ENCODE measurements at regions not wholly inside any gene's neighbourhood (a gene's known extent, or its start where the extent isn't known, plus 50 kb on each side); places are given as distances from the start of the nearest gene placed in this dataset.
"Not testable (repeated sequence)": the region's sequence is repeated elsewhere in the genome, so short reads cannot be mapped to it uniquely, and the experiment has no call there.

- Histone ChIP-seq H3K27ac (no peak overlapping the region), H3K9ac (no peak overlapping the region)
Observed at GRCh38 chr6:163750431-163751031, 336.0 kb downstream of the QKI start.

GRCh38 chr6:163748886-163749285, 334.4 kb downstream of the QKI start:
- Histone ChIP-seq H4K20me1 (no peaks in the 10 kb centered on the region), H3K36me3 (no peaks in the 10 kb centered on the region), H3K4me3 (no peak overlapping the region), H3K27me3 (peaks cover 14 to 29% (median 18%) of the 10 kb centered on the region in 11 experiments; a peak in 19 of 22 replicates), H3K9ac (no peak overlapping the region), H3K9me3 (replicated peaks in 1 of 11) (peaks cover 16 to 31% (median 21%) of the 10 kb centered on the region in 11 experiments; a peak in 21 of 22 replicates), H3K4me2 (no peak overlapping the region), H3K4me1 (peaks cover 9 to 16% (median 13%) of the 10 kb centered on the region in 10 experiments; a peak in 19 of 20 replicates), H3K27ac (no peak overlapping the region)
- TF ChIP-seq Cebpa-rat (IDR thresholded peaks at IDR 0.05): no peak

More at GRCh38 chr6:163750431-163751031, 336.0 kb downstream of the QKI start:
- H4K20me1 ChIP-seq: no peaks in the 10 kb centered on the region
- peaks cover 16 to 26% (median 21%) of the 10 kb centered on the region in 10 experiments for H3K4me1 ChIP-seq
- H3K36me3 ChIP-seq: no peaks in the 10 kb centered on the region
- no peak overlapping the region for H3K4me3 ChIP-seq
- TF ChIP-seq Cebpa-rat (IDR thresholded peaks at IDR 0.05): no peak
- peak overlapping the region; percentile 34 to 71 (median 47) for H3K4me2 ChIP-seq
- peaks cover 14 to 29% (median 18%) of the 10 kb centered on the region in 11 experiments; a peak in 19 of 22 replicates for H3K27me3 ChIP-seq
- peaks cover 18 to 36% (median 24%) of the 10 kb centered on the region in 11 experiments; a peak in 21 of 22 replicates for H3K9me3 ChIP-seq (replicated peaks in 1 of 11)

GRCh38 chr6:163748036-163748435, 333.5 kb downstream of the QKI start:
- no peak overlapping the region for H3K4me2 ChIP-seq
- no peak overlapping the region for H3K4me3 ChIP-seq
- no peak overlapping the region for H3K9ac ChIP-seq
- H3K27me3 ChIP-seq: peaks cover 14 to 29% (median 18%) of the 10 kb centered on the region in 11 experiments; a peak in 19 of 22 replicates
- no peak overlapping the region for H3K27ac ChIP-seq
- H3K4me1 ChIP-seq: peaks cover 9 to 16% (median 13%) of the 10 kb centered on the region in 10 experiments; a peak in 19 of 20 replicates
- peaks cover 7 to 22% (median 13%) of the 10 kb centered on the region in 11 experiments; a peak in 19 of 22 replicates for H3K9me3 ChIP-seq (replicated peaks in 1 of 11)
- no peaks in the 10 kb centered on the region for H3K36me3 ChIP-seq
- TF ChIP-seq Cebpa-rat (IDR thresholded peaks at IDR 0.05): no peak
- H4K20me1 ChIP-seq: no peaks in the 10 kb centered on the region

GRCh38 chr6:163747058-163747457, 332.5 kb downstream of the QKI start:
- not testable (repeated sequence) for H4K20me1 ChIP-seq, H3K4me2 ChIP-seq, H3K27ac ChIP-seq, H3K36me3 ChIP-seq, H3K9ac ChIP-seq, H3K4me3 ChIP-seq
- peaks cover 14 to 30% (median 18%) of the 10 kb centered on the region in 11 experiments; a peak in 19 of 22 replicates for H3K27me3 ChIP-seq
- peaks cover 14 to 22% (median 16%) of the 10 kb centered on the region in 10 experiments for H3K4me1 ChIP-seq
- H3K9me3 ChIP-seq (replicated peaks in 1 of 11): peaks cover 7 to 14% (median 12%) of the 10 kb centered on the region in 11 experiments; a peak in 17 of 22 replicates

GRCh38 chr6:163745536-163746400, 331.2 kb downstream of the QKI start:
- Histone ChIP-seq H3K4me1 (peaks cover 6 to 24% (median 20%) of the 10 kb centered on the region in 10 experiments), H3K9ac (no peak overlapping the region), H3K4me3 (no peak overlapping the region), H4K20me1 (0 out of 22 replicates have a peak, but pooled peaks cover 0 to 6% (median 0%) of the 10 kb centered on the region in 11 experiments), H3K36me3 (no peaks in the 10 kb centered on the region), H3K4me2 (no peak overlapping the region), H3K9me3 (replicated peaks in 1 of 11) (peaks cover 7 to 14% (median 12%) of the 10 kb centered on the region in 11 experiments; a peak in 17 of 22 replicates), H3K27ac (no peak overlapping the region), H3K27me3 (peaks cover 7 to 24% (median 9%) of the 10 kb centered on the region in 11 experiments; a peak in 18 of 22 replicates)
- no peak for TF ChIP-seq Cebpa-rat (IDR thresholded peaks at IDR 0.05)

- TF ChIP-seq Cebpa-rat (IDR thresholded peaks at IDR 0.05): no peak
Observed at GRCh38 chr6:163744256-163744925, 329.9 kb downstream of the QKI start.

GRCh38 chr6:163743796-163744195, 329.3 kb downstream of the QKI start:
- H3K27ac ChIP-seq: no peak overlapping the region
- no peaks in the 10 kb centered on the region for H3K36me3 ChIP-seq
- 0 out of 22 replicates have a peak, but pooled peaks cover 0 to 6% (median 0%) of the 10 kb centered on the region in 11 experiments for H4K20me1 ChIP-seq
- no peak overlapping the region for H3K4me2 ChIP-seq
- peaks cover 8 to 19% (median 15%) of the 10 kb centered on the region in 10 experiments for H3K4me1 ChIP-seq
- peaks cover 0 to 15% (median 6%) of the 10 kb centered on the region in 11 experiments; a peak in 7 of 22 replicates for H3K27me3 ChIP-seq
- no peak overlapping the region for H3K9ac ChIP-seq
- H3K4me3 ChIP-seq: no peak overlapping the region
- no peak for TF ChIP-seq Cebpa-rat (IDR thresholded peaks at IDR 0.05)
- peaks cover 7 to 14% (median 12%) of the 10 kb centered on the region in 11 experiments; a peak in 17 of 22 replicates for H3K9me3 ChIP-seq (replicated peaks in 1 of 11)

More at GRCh38 chr6:163744256-163744925, 329.9 kb downstream of the QKI start:
- Histone ChIP-seq H3K4me2 (no peak overlapping the region), H3K27me3 (peaks cover 0 to 15% (median 6%) of the 10 kb centered on the region in 11 experiments; a peak in 7 of 22 replicates), H3K9me3 (replicated peaks in 1 of 11) (peaks cover 7 to 14% (median 12%) of the 10 kb centered on the region in 11 experiments; a peak in 17 of 22 replicates), H3K4me1 (peaks cover 2 to 19% (median 13%) of the 10 kb centered on the region in 10 experiments; a peak in 19 of 20 replicates), H3K27ac (no peak overlapping the region), H4K20me1 (0 out of 22 replicates have a peak, but pooled peaks cover 0 to 6% (median 0%) of the 10 kb centered on the region in 11 experiments), H3K36me3 (no peaks in the 10 kb centered on the region), H3K4me3 (no peak overlapping the region), H3K9ac (no peak overlapping the region)

GRCh38 chr6:163741743-163742363, 327.3 kb downstream of the QKI start:
- Histone ChIP-seq H3K36me3 (no peaks in the 10 kb centered on the region), H3K27ac (no peak overlapping the region), H3K9me3 (replicated peaks in 1 of 11) (peaks cover under 1 to 5% (median 4%) of the 10 kb centered on the region in 11 experiments; a peak in 14 of 22 replicates), H3K4me2 (peak overlapping the region in 10 of 11 experiments; percentile 34 to 84 (median 70); a peak in 20 of 22 replicates), H3K4me3 (no peak overlapping the region), H4K20me1 (0 out of 22 replicates have a peak, but pooled peaks cover 0 to 6% (median 0%) of the 10 kb centered on the region in 11 experiments), H3K9ac (no peak overlapping the region; a peak in 1 of 22 replicates), H3K4me1 (peaks cover 13 to 27% (median 16%) of the 10 kb centered on the region in 10 experiments), H3K27me3 (peaks cover 0 to 15% (median 6%) of the 10 kb centered on the region in 11 experiments; a peak in 7 of 22 replicates)
- TF ChIP-seq Cebpa-rat (IDR thresholded peaks at IDR 0.05): no peak

All from BLaER1 treated with 17β-estradiol and CSF1 and Interleukin-3, amounts not matched to agents 10 nM and 100 nM (cell line).